Middle frontal gyrus (tissue), 1 donor: ENCODE measurements at regions not wholly inside any gene's neighbourhood (a gene's known extent, or its start where the extent isn't known, plus 50 kb on each side); places are given as distances from the start of the nearest gene placed in this dataset.

ENCODE experiments used
- DNase-seq: peaks from one replicate; pipeline ENCODE4 v3.0.0-alpha.2; 2015; ENCODE audit warnings: low spot score; ENCODE audit errors: extremely low spot score

DNA sequence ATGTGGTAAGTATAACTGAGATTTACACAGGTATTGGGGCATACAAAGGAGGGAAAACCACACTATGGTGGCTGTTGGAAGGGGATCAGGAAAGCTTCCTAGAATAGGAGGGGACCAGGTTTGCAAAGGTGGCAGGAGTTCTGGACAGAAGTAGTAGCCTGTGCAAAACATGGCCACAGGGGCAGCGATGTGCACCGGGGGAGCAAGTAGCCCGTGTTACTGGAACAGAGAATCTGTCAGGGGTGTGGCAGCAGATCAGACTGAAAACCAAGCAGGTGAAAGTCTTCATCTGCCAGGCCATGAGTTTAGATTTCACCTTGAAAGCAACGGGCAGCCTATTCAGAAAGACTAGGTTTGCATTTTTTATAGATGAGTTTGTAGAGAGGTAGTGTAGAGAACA lies 182.3 kb upstream of the LPP start:
- DNase-seq: no peak

DNA sequence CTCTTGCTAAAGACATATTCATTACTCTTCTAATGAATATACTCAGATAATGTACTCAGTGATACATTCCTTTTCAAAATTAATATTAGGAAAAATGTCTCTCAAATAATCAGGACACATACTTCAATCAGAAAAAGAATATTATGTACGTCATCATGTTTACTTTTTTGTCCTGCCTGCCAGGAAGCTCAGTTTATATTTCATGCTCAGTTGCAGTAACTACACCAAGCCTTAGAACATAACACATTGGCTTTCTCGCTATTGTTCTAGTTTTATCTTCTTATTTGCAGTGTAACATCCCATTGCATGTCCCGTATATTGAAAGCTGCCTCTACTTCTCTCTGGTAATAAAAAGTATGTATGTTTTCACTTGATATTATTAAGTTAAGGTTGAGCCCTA lies 181.5 kb upstream of the LPP start:
- no peak for DNase-seq

- no peak for DNase-seq
These were observed 179.7 kb upstream of the LPP start for GRCh38 chr3:187973977-187974870.

GRCh38 chr3:187974871-187975271 lies 179.1 kb upstream of the LPP start:
- no peak for DNase-seq

- no peak for DNase-seq
These were observed 178.2 kb upstream of the LPP start for GRCh38 chr3:187975561-187976364.

- DNase-seq: no peak
These were observed 177.5 kb upstream of the LPP start for GRCh38 chr3:187976365-187976900.

- DNase-seq: no peak
These were observed 176.3 kb upstream of the LPP start for GRCh38 chr3:187977659-187978058.

DNA sequence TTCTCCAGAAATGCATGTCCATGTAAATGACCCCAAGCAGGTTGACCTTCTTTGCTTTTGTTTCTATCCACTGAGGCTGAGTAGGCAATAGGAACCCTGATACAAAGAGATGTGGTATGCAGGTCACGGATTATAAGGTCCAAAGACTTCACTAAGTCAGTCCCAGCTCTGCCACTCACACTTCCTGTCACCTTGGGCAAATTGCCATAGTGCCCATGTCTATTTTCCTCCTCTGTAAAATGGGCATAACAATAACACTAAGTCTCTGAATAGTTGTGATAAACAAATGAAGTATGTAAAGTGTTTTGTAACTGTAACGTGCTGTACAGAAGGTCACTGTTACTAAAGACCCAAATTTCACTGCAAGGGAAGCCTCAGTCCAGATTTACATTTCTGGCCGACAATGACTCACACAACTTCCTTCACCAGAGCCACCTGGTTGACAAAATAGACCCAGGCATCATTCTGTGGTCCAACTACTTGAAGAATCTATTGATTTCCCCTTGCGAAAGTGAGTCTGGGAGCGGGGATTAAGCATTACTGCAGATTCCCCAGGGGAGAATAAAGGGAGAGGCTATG lies 175.4 kb upstream of the LPP start:
- DNase-seq: no peak

DNA sequence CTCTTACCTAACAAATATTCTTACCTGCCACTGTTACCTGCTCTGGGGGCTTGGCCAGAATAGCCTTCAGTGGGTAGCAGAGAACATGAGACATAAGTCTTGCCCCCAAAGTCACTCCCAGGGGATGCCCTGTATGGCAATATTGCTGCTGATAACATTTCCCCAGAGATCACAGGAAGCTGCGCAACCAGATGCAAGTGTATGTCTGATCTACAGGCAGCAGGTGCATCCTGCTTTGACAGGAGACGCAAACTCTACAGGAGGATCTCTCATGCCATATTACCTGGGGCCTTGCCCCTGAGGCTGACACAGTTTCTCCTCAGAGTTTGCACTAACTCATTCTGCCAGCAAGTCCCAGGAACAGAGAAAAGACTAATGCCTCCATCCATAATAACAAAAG lies 174.4 kb upstream of the LPP start:
- no peak for DNase-seq

DNA sequence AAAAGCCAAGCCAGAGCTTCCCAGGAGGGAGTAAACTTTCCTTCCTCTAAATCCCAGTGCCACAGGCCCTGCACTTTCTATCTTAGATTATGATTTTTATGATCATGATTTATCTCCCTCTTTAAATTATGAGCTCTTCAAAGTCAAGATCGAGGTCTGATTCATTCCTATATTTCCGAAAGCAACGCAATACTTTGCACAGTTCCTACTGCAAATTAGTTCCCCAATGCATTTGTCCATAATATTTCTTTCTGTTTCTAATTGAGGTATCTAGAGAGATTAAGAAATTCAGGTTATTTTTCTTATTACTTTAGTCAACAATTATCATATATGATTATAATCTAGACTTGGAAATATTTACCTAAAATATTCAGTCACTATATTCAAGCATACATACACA lies 173.1 kb upstream of the LPP start:
- no peak for DNase-seq

DNA sequence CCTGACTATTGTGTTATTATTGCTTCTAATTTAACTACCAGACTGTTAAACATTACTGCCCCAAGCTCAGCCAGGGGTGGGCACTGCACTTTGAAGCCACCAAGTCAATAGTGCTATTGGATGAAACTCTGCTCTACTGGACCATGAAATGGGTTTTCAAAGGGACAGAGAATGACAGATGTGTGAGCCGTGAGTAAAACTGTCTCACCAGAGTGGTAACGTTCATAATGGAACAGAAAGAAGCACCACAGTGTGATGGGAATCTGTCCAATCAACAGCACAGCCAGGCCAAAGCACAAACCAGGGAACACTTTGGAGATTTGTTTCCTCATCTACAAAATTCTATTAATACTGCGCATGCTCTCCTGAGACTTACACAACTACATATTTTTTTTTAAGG lies 171.8 kb upstream of the LPP start:
- no peak for DNase-seq

GRCh38 chr3:187983484-187984124 lies 170.4 kb upstream of the LPP start:
- DNase-seq: no peak

DNA sequence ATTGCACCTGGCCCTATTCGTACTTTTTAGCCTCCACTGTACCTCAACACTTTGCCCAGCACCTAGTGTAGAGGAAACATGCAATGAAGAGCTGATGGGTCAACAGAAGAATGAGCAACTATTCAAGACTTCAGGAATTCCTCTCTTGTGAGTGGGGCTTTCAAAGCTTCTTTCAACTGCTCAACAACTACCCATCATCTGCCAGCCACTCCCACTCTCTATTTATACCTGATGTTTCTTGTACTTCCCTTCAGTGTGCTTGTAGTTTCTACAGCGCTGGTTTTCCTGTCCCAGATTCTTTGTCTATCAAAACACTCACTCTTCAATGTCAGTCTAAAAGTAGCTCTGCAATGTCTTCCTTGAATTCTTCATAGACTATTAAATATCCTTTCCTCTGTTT lies 168.3 kb upstream of the LPP start:
- no peak for DNase-seq

DNA sequence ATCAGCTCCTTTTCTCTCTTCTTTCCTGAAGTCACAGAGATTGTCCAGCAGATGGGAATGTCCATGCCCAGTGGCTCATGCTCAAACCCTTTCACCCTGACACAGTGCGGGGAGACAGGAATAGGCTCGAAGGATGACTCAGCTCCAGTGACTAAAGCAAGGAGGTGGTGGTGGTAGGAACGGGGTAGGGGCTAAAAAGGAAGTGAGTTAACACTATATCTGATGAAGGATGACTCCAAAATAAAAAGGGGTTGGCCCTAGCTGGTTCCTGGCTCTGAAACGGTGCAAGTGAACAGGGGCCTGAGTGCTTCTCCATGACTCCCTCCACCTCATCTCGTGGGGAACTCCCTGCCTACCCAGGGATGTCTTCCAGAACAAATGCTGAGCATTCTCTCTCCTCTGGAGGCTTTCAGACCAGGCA lies 167.4 kb upstream of the LPP start:
- no peak for DNase-seq

- no peak for DNase-seq
These were observed 166.8 kb upstream of the LPP start for GRCh38 chr3:187987187-187987586.

DNA sequence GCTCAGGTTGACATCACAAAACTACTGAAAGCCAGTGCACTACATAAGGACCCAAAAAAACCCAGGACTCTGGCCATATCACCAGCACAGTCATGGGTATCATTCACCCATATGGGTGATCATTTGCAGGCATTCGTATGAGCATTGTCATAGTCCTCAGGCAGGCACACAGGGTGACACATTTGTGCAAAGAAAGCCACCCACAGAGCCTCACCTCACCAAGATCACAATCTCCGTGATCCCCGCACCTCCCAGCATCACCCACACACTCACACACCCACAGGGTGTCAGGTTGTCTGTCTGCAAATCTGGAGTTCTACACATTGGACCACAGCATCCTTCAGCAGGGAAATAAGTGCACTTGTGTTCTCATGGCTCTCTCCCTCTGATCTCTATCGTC lies 166.0 kb upstream of the LPP start:
- no peak for DNase-seq

DNA sequence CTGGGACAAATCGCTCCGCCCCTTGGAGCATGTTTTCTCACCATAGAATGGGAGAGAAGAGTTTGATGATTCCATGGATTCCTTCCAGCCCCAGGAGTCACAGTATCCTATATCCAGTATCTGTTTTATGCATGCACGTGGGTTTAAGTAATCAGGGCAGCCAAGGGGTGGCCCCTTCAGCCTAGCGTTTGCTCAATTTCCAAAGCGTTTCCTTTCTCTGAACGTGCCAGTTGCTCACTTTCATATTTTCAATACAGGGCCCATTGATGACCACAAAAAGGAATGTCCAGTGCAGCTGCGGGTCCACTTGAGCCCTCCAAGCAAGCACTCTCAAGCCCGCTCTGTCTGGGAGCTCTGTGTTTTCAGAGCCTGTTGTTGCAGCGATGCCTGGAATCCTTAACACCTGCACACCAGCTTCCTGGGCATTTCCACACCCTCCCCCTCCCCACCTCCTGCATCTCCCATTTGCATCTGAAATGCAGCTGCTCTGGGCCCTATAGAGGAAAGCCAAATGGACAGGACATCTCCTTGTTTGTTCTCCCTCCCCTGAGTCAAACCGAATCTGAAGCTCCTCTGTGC lies 164.3 kb upstream of the LPP start:
- no peak for DNase-seq

DNA sequence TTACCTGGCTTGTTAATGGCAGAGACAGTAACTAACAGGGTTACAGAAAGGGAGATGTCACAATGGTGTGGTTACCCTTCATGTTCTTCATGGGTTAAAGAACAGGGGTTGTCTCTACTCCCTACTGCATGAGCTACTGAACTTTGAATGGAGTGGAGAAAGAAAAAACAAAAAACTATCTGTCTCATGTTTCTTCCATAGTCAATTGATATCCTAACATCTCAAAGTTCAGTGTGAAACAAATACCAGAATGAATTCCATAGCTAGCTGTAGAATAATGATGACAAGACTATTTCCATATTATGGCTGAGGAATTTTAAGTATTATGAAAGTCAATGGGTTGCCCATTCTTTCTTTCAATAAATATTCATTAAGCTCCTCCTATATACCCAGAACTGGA lies 161.3 kb upstream of the LPP start:
- no peak for DNase-seq

GRCh38 chr3:187994221-187995042 lies 159.5 kb upstream of the LPP start:
- DNase-seq: no peak

DNA sequence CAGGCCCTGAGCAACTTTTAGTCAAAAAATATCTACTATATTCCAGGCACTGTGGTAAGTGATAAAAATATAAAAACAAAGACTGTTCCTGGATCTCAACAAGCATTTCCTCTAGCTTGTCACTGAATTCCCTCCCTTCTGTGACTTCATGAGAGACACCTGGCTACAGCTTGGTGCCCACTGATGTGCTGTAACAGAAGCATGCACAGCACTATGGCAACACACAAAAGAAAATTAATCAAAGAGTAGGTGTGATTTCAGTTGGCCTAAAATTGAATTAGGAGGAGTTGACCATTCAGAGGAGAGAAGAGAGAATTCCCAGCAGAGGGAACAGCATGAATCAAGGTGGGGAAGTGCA lies 158.9 kb upstream of the LPP start:
- no peak for DNase-seq
